ENCODE measurements at regions not wholly inside any gene's neighbourhood (a gene's known extent, or its start where the extent isn't known, plus 50 kb on each side); places are given as distances from the start of the nearest gene placed in this dataset.

GRCh38 chr2:126436411-126436810 lies 219.5 kb upstream of the GYPC start:
- Mint-ChIP-seq H3K4me1 (ENCODE audit: low read depth in 2 of 2) (no peaks in the 10 kb centered on the region), H3K36me3 (ENCODE audit: insufficient read depth) (no peaks in the 10 kb centered on the region), H3K27ac (no peak overlapping the region), H3K9me3 (no peaks in the 10 kb centered on the region), H3K27me3 (peaks cover 9 to 46% of the 10 kb centered on the region in 2 donors), H3K4me3 (no peak overlapping the region)
- DNase-seq: no peak
- ATAC-seq (replicated peaks): no peak

- DNase-seq: no peak
- H3K4me1 Mint-ChIP-seq (ENCODE audit: low read depth in 2 of 2): no peaks in the 10 kb centered on the region
- H3K4me3 Mint-ChIP-seq: no peak overlapping the region
- peaks cover 9 to 46% of the 10 kb centered on the region in 2 donors for H3K27me3 Mint-ChIP-seq
- no peaks in the 10 kb centered on the region for H3K9me3 Mint-ChIP-seq
- H3K36me3 Mint-ChIP-seq (ENCODE audit: insufficient read depth): no peaks in the 10 kb centered on the region
- ATAC-seq (replicated peaks): no peak
- no peak overlapping the region for H3K27ac Mint-ChIP-seq
These were observed 218.9 kb upstream of the GYPC start for GRCh38 chr2:126437016-126437415.

GRCh38 chr2:126444512-126444911 lies 211.4 kb upstream of the GYPC start:
- Mint-ChIP-seq H3K27me3 (peaks cover 9 to 30% of the 10 kb centered on the region in 2 donors), H3K27ac (no peak overlapping the region), H3K36me3 (ENCODE audit: insufficient read depth) (no peaks in the 10 kb centered on the region), H3K4me3 (no peak overlapping the region), H3K9me3 (no peaks in the 10 kb centered on the region), H3K4me1 (ENCODE audit: low read depth in 2 of 2) (peaks cover 2 to 3% of the 10 kb centered on the region in 2 donors)
- ATAC-seq (replicated peaks) (no peak), DNase-seq (no peak)

- Mint-ChIP-seq H3K4me3 (no peak overlapping the region), H3K4me1 (ENCODE audit: low read depth in 2 of 2) (peaks cover 2 to 3% of the 10 kb centered on the region in 2 donors), H3K27me3 (peaks cover 2 to 18% of the 10 kb centered on the region in 2 donors), H3K9me3 (no peaks in the 10 kb centered on the region), H3K27ac (no peak overlapping the region), H3K36me3 (ENCODE audit: insufficient read depth) (no peaks in the 10 kb centered on the region)
- DNase-seq (no peak), ATAC-seq (replicated peaks) (no peak)
These were observed 209.8 kb upstream of the GYPC start for GRCh38 chr2:126446106-126446695.

GRCh38 chr2:126448611-126449010 lies 207.3 kb upstream of the GYPC start:
- ATAC-seq (replicated peaks): no peak
- no peak overlapping the region for H3K4me3 Mint-ChIP-seq
- H3K27ac Mint-ChIP-seq: no peak overlapping the region
- H3K4me1 Mint-ChIP-seq (ENCODE audit: low read depth in 2 of 2): peaks cover 2 to 3% of the 10 kb centered on the region in 2 donors
- no peak for DNase-seq
- no peaks in the 10 kb centered on the region for H3K36me3 Mint-ChIP-seq (ENCODE audit: insufficient read depth)
- peaks cover 0 to 9% of the 10 kb centered on the region in 2 donors for H3K27me3 Mint-ChIP-seq
- H3K9me3 Mint-ChIP-seq: no peaks in the 10 kb centered on the region

GRCh38 chr2:126449677-126450076 lies 206.3 kb upstream of the GYPC start:
- no peaks in the 10 kb centered on the region for H3K9me3 Mint-ChIP-seq
- no peaks in the 10 kb centered on the region for H3K27me3 Mint-ChIP-seq
- no peaks in the 10 kb centered on the region for H3K36me3 Mint-ChIP-seq (ENCODE audit: insufficient read depth)
- H3K4me3 Mint-ChIP-seq: no peak overlapping the region
- ATAC-seq (replicated peaks) (no peak), DNase-seq (no peak)
- no peak overlapping the region for H3K27ac Mint-ChIP-seq
- H3K4me1 Mint-ChIP-seq (ENCODE audit: low read depth in 2 of 2): peaks cover 2 to 3% of the 10 kb centered on the region in 2 donors

- ATAC-seq (replicated peaks) (no peak), DNase-seq (no peak)
- no peak overlapping the region for H3K4me3 Mint-ChIP-seq
- H3K4me1 Mint-ChIP-seq (ENCODE audit: low read depth in 2 of 2): peaks cover 0 to 3% of the 10 kb centered on the region in 2 donors
- H3K9me3 Mint-ChIP-seq: no peaks in the 10 kb centered on the region
- H3K36me3 Mint-ChIP-seq (ENCODE audit: insufficient read depth): no peaks in the 10 kb centered on the region
- H3K27me3 Mint-ChIP-seq: peaks cover 14 to 35% of the 10 kb centered on the region in 2 donors
- no peak overlapping the region for H3K27ac Mint-ChIP-seq
These were observed 191.9 kb upstream of the GYPC start for GRCh38 chr2:126463892-126464674.

- DNase-seq (no peak), ATAC-seq (replicated peaks) (no peak)
- H3K27me3 Mint-ChIP-seq: peaks cover 14 to 19% of the 10 kb centered on the region in 2 donors
- peaks cover 0 to 3% of the 10 kb centered on the region in 2 donors for H3K4me1 Mint-ChIP-seq (ENCODE audit: low read depth in 2 of 2)
- no peak overlapping the region for H3K27ac Mint-ChIP-seq
- no peaks in the 10 kb centered on the region for H3K9me3 Mint-ChIP-seq
- no peak overlapping the region for H3K4me3 Mint-ChIP-seq
- H3K36me3 Mint-ChIP-seq (ENCODE audit: insufficient read depth): no peaks in the 10 kb centered on the region
These were observed 188.4 kb upstream of the GYPC start for GRCh38 chr2:126467367-126468054.

GRCh38 chr2:126475031-126475430 lies 180.9 kb upstream of the GYPC start:
- Mint-ChIP-seq H3K4me1 (ENCODE audit: low read depth in 2 of 2) (no peaks in the 10 kb centered on the region), H3K27ac (no peak overlapping the region)

GRCh38 chr2:126476691-126477090 lies 179.3 kb upstream of the GYPC start:
- no peak for ATAC-seq (replicated peaks)
- Mint-ChIP-seq H3K4me3 (no peak overlapping the region), H3K4me1 (ENCODE audit: low read depth in 2 of 2) (no peaks in the 10 kb centered on the region), H3K27ac (no peak overlapping the region), H3K36me3 (ENCODE audit: insufficient read depth) (no peaks in the 10 kb centered on the region), H3K9me3 (no peaks in the 10 kb centered on the region), H3K27me3 (peaks cover 19 to 24% of the 10 kb centered on the region in 2 donors)
- DNase-seq: no peak

More at GRCh38 chr2:126475031-126475430, 180.9 kb upstream of the GYPC start:
- Mint-ChIP-seq H3K4me3 (no peak overlapping the region), H3K27me3 (peaks cover 19 to 34% of the 10 kb centered on the region in 2 donors), H3K9me3 (no peaks in the 10 kb centered on the region), H3K36me3 (ENCODE audit: insufficient read depth) (no peaks in the 10 kb centered on the region)
- ATAC-seq (replicated peaks) (no peak), DNase-seq (no peak)

- no peak for DNase-seq
- Mint-ChIP-seq H3K9me3 (no peaks in the 10 kb centered on the region), H3K36me3 (ENCODE audit: insufficient read depth) (peaks cover 3% of the 10 kb centered on the region), H3K27ac (no peak overlapping the region), H3K4me3 (no peak overlapping the region), H3K27me3 (peaks cover 0 to 6% of the 10 kb centered on the region in 2 donors), H3K4me1 (ENCODE audit: low read depth in 2 of 2) (no peaks in the 10 kb centered on the region)
- ATAC-seq (replicated peaks): no peak
These were observed 175.9 kb upstream of the GYPC start for GRCh38 chr2:126480033-126480432.

GRCh38 chr2:126482582-126483464 lies 173.1 kb upstream of the GYPC start:
- H3K36me3 Mint-ChIP-seq (ENCODE audit: insufficient read depth): peaks cover 3% of the 10 kb centered on the region
- DNase-seq: no peak
- ATAC-seq (replicated peaks): no peak
- H3K27me3 Mint-ChIP-seq: peaks cover 15 to 17% of the 10 kb centered on the region in 2 donors
- no peak overlapping the region for H3K27ac Mint-ChIP-seq
- H3K9me3 Mint-ChIP-seq: no peaks in the 10 kb centered on the region
- no peak overlapping the region for H3K4me3 Mint-ChIP-seq
- no peaks in the 10 kb centered on the region for H3K4me1 Mint-ChIP-seq (ENCODE audit: low read depth in 2 of 2)

- H3K9me3 Mint-ChIP-seq: peaks cover 9 to 11% of the 10 kb centered on the region in 2 donors
These were observed 161.4 kb upstream of the GYPC start for GRCh38 chr2:126494593-126494992.

More at GRCh38 chr2:126494593-126494992, 161.4 kb upstream of the GYPC start:
- no peaks in the 10 kb centered on the region for H3K36me3 Mint-ChIP-seq (ENCODE audit: insufficient read depth)
- H3K4me3 Mint-ChIP-seq: no peak overlapping the region
- H3K27me3 Mint-ChIP-seq: peaks cover 25 to 28% of the 10 kb centered on the region in 2 donors
- H3K4me1 Mint-ChIP-seq (ENCODE audit: low read depth in 2 of 2): no peaks in the 10 kb centered on the region
- no peak overlapping the region for H3K27ac Mint-ChIP-seq
- ATAC-seq (replicated peaks): no peak
- DNase-seq: no peak

All from effector memory CD8-positive, alpha-beta T cell (primary cell).